ENCODE measurements at regions not wholly inside any gene's neighbourhood (a gene's known extent, or its start where the extent isn't known, plus 50 kb on each side); places are given as distances from the start of the nearest gene placed in this dataset.

DNA sequence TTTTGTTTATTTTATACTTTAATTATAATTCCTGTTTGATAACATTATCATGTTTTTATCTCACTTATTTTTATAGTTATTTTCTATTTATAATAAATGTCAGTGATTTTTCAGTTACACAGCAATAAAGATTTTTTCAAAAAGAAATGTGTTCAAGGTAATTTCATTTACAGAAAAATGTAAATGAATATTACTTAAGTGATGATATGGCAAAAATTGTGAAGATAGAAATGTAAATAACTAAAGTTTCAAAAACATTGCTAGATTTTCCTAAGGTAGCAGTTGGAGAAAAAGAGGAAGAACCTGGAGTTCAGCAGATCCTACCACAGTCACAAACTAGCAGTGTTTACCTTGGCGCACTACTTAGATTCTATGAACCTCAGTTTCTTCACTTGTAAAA is 202.6 kb downstream of the RFPL4B start:
- no peak overlapping the region for H3K4me3 ChIP-seq (ENCODE audit: insufficient read depth in 1 of 2, low read depth in 1 of 2, low read length in 2 of 2)
- H3K27ac ChIP-seq (ENCODE audit: low read length, poor library complexity, severe bottlenecking) = no peak overlapping the region
- no peak overlapping the region for H4K8ac ChIP-seq (ENCODE audit: low read length)
- H2BK120ac ChIP-seq (ENCODE audit: low read depth, low read length) = no peak overlapping the region
- no peak overlapping the region for H2BK5ac ChIP-seq (ENCODE audit: low read depth, low read length, poor library complexity, severe bottlenecking)
- no peak overlapping the region for H3K14ac ChIP-seq (ENCODE audit: low read length in 2 of 2)
- H3K18ac ChIP-seq (ENCODE audit: low read depth in 1 of 2, low read length in 2 of 2) = no peak overlapping the region
- H3K23ac ChIP-seq (ENCODE audit: low read length in 2 of 2) = no peak overlapping the region
- H2AFZ ChIP-seq (ENCODE audit: low read depth, low read length) = no peak overlapping the region
- no peak overlapping the region for H4K91ac ChIP-seq (ENCODE audit: low read length)
- no peaks in the 10 kb centered on the region for H3K27me3 ChIP-seq (ENCODE audit: control insufficient read depth in 1 of 2, insufficient read depth in 1 of 2, low read length in 2 of 2)
- no peak for DNase-seq
- H2BK15ac ChIP-seq (ENCODE audit: low read depth, poor library complexity, severe bottlenecking) = no peak overlapping the region
- no peaks in the 10 kb centered on the region for H3K9me3 ChIP-seq (ENCODE audit: control insufficient read depth, low read length)
- no CpG with 5 or more reads among the region's 1 CpG for WGBS
- no peaks in the 10 kb centered on the region for H3K36me3 ChIP-seq (ENCODE audit: control insufficient read depth in 1 of 2, insufficient read depth in 2 of 2, low read depth in 1 of 2, low read length in 2 of 2)
- H3K9ac ChIP-seq (ENCODE audit: low read length) = no peak overlapping the region
- H3K4me1 ChIP-seq (ENCODE audit: control insufficient read depth, insufficient read depth, low read depth, low read length) = no peaks in the 10 kb centered on the region
- H2AK5ac ChIP-seq (ENCODE audit: low read length, severe bottlenecking) = no peak overlapping the region
- no peak overlapping the region for H3K4ac ChIP-seq (ENCODE audit: low read depth in 1 of 2, low read length in 2 of 2)
- H3K4me2 ChIP-seq (ENCODE audit: low read length, poor library complexity, severe bottlenecking) = no peak overlapping the region
- H3K79me1 ChIP-seq (replicated peaks; ENCODE audit: low read length, poor library complexity, severe bottlenecking) = no peaks in the 10 kb centered on the region
- no peak overlapping the region for H2BK12ac ChIP-seq (ENCODE audit: low read length in 2 of 2)

DNA sequence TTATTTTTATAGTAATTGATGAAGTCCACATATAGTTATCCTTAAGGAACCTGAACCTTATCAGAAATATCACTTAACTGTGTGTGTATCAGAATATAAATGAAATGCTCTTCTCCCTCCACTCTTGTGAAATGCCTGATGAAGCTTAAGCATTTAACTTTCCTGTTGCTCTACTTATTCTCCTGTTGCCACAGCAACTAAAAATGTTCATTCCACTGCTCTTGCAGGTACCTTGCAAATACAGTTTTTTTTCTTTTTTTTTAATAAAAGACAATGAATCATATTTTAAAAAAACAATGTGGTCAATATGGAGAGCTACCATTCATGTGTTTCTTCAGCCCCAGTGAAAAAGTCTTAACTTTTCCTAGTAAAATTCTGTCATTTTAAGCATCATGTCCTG is 210.3 kb downstream of the RFPL4B start:
- DNase-seq = no peak
- Histone ChIP-seq H3K9me3 (ENCODE audit: control insufficient read depth, low read length) (no peaks in the 10 kb centered on the region), H2AK5ac (ENCODE audit: low read length, severe bottlenecking) (no peak overlapping the region), H3K36me3 (ENCODE audit: control insufficient read depth in 1 of 2, insufficient read depth in 2 of 2, low read depth in 1 of 2, low read length in 2 of 2) (no peaks in the 10 kb centered on the region), H3K79me1 (replicated peaks; ENCODE audit: low read length, poor library complexity, severe bottlenecking) (no peaks in the 10 kb centered on the region), H3K4me3 (ENCODE audit: insufficient read depth in 1 of 2, low read depth in 1 of 2, low read length in 2 of 2) (no peak overlapping the region), H3K4me1 (ENCODE audit: control insufficient read depth, insufficient read depth, low read depth, low read length) (no peaks in the 10 kb centered on the region), H3K9ac (ENCODE audit: low read length) (no peak overlapping the region), H4K8ac (ENCODE audit: low read length) (no peak overlapping the region), H3K27me3 (ENCODE audit: control insufficient read depth in 1 of 2, insufficient read depth in 1 of 2, low read length in 2 of 2) (no peaks in the 10 kb centered on the region), H3K27ac (ENCODE audit: low read length, poor library complexity, severe bottlenecking) (no peak overlapping the region), H2AFZ (ENCODE audit: low read depth, low read length) (no peak overlapping the region), H2BK5ac (ENCODE audit: low read depth, low read length, poor library complexity, severe bottlenecking) (no peak overlapping the region), H4K91ac (ENCODE audit: low read length) (no peak overlapping the region), H2BK120ac (ENCODE audit: low read depth, low read length) (no peak overlapping the region), H3K23ac (ENCODE audit: low read length in 2 of 2) (no peak overlapping the region), H3K14ac (ENCODE audit: low read length in 2 of 2) (no peak overlapping the region), H3K4ac (ENCODE audit: low read depth in 1 of 2, low read length in 2 of 2) (no peak overlapping the region), H3K4me2 (ENCODE audit: low read length, poor library complexity, severe bottlenecking) (no peak overlapping the region), H2BK15ac (ENCODE audit: low read depth, poor library complexity, severe bottlenecking) (no peak overlapping the region), H3K18ac (ENCODE audit: low read depth in 1 of 2, low read length in 2 of 2) (no peak overlapping the region), H2BK12ac (ENCODE audit: low read length in 2 of 2) (no peak overlapping the region)

DNA sequence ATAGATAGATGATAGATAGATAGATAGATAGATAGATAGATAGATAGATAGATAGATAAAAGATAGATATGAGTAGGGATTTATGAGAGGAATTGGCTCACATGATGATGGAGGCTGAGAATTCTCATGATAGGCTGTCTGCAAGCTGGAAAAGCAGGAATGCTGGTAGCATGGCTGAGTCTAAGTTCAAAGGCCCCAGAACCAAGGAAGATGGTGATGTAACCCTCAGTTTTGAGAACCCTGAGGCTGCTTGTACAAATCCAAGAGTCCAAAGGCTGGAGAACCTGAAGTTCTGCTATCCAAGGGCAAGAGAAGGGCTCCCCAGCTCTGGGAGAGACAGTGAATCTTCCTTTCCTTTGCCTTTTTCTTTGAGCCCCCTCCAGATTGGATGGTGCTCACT is 210.8 kb downstream of the RFPL4B start:
- Histone ChIP-seq H3K4ac (ENCODE audit: low read depth in 1 of 2, low read length in 2 of 2) (no peak overlapping the region), H3K4me2 (ENCODE audit: low read length, poor library complexity, severe bottlenecking) (no peak overlapping the region), H2AFZ (ENCODE audit: low read depth, low read length) (no peak overlapping the region), H4K91ac (ENCODE audit: low read length) (no peak overlapping the region), H3K9ac (ENCODE audit: low read length) (no peak overlapping the region), H3K9me3 (ENCODE audit: control insufficient read depth, low read length) (no peaks in the 10 kb centered on the region), H3K23ac (ENCODE audit: low read length in 2 of 2) (no peak overlapping the region), H3K14ac (ENCODE audit: low read length in 2 of 2) (no peak overlapping the region), H2BK120ac (ENCODE audit: low read depth, low read length) (no peak overlapping the region), H3K27ac (ENCODE audit: low read length, poor library complexity, severe bottlenecking) (no peak overlapping the region), H2AK5ac (ENCODE audit: low read length, severe bottlenecking) (no peak overlapping the region), H3K27me3 (ENCODE audit: control insufficient read depth in 1 of 2, insufficient read depth in 1 of 2, low read length in 2 of 2) (no peaks in the 10 kb centered on the region), H3K4me1 (ENCODE audit: control insufficient read depth, insufficient read depth, low read depth, low read length) (no peaks in the 10 kb centered on the region), H2BK5ac (ENCODE audit: low read depth, low read length, poor library complexity, severe bottlenecking) (no peak overlapping the region), H2BK12ac (ENCODE audit: low read length in 2 of 2) (no peak overlapping the region), H3K36me3 (ENCODE audit: control insufficient read depth in 1 of 2, insufficient read depth in 2 of 2, low read depth in 1 of 2, low read length in 2 of 2) (no peaks in the 10 kb centered on the region), H2BK15ac (ENCODE audit: low read depth, poor library complexity, severe bottlenecking) (no peak overlapping the region), H3K79me1 (replicated peaks; ENCODE audit: low read length, poor library complexity, severe bottlenecking) (no peaks in the 10 kb centered on the region), H3K4me3 (ENCODE audit: insufficient read depth in 1 of 2, low read depth in 1 of 2, low read length in 2 of 2) (no peak overlapping the region), H4K8ac (ENCODE audit: low read length) (no peak overlapping the region), H3K18ac (ENCODE audit: low read depth in 1 of 2, low read length in 2 of 2) (no peak overlapping the region)
- no peak for DNase-seq

DNA sequence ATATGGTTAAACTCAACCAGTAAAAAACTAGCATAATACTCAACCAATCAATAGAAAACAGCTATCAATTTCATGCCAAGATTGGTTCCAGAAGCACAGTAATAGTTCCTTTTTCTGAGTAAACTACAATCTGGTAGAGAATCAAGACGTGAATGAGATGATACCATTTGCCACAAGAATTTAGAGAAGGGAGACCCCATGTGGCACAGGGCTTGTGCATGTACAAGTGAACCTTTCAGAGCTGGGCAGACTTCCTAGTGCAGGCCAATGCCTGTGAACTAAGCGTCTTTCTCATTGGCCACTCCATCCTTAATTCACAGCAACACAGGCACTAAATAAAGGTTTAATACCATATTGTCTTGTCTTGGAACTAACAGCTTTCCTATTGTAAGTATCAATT is 213.5 kb downstream of the RFPL4B start:
- H3K4me2 ChIP-seq (ENCODE audit: low read length, poor library complexity, severe bottlenecking) = no peak overlapping the region
- no peak overlapping the region for H3K14ac ChIP-seq (ENCODE audit: low read length in 2 of 2)
- no peaks in the 10 kb centered on the region for H3K27me3 ChIP-seq (ENCODE audit: control insufficient read depth in 1 of 2, insufficient read depth in 1 of 2, low read length in 2 of 2)
- no peak overlapping the region for H3K4me3 ChIP-seq (ENCODE audit: insufficient read depth in 1 of 2, low read depth in 1 of 2, low read length in 2 of 2)
- H2BK12ac ChIP-seq (ENCODE audit: low read length in 2 of 2) = no peak overlapping the region
- no peak overlapping the region for H2BK5ac ChIP-seq (ENCODE audit: low read depth, low read length, poor library complexity, severe bottlenecking)
- H2BK15ac ChIP-seq (ENCODE audit: low read depth, poor library complexity, severe bottlenecking) = no peak overlapping the region
- no peak overlapping the region for H2AFZ ChIP-seq (ENCODE audit: low read depth, low read length)
- no peak overlapping the region for H2BK120ac ChIP-seq (ENCODE audit: low read depth, low read length)
- H3K9me3 ChIP-seq (ENCODE audit: control insufficient read depth, low read length) = no peaks in the 10 kb centered on the region
- no peak overlapping the region for H3K23ac ChIP-seq (ENCODE audit: low read length in 2 of 2)
- no peak overlapping the region for H3K27ac ChIP-seq (ENCODE audit: low read length, poor library complexity, severe bottlenecking)
- WGBS = 77% methylated on average over 1 of the region's 2 CpGs
- no peak overlapping the region for H2AK5ac ChIP-seq (ENCODE audit: low read length, severe bottlenecking)
- H3K79me1 ChIP-seq (replicated peaks; ENCODE audit: low read length, poor library complexity, severe bottlenecking) = no peaks in the 10 kb centered on the region
- no peak overlapping the region for H3K9ac ChIP-seq (ENCODE audit: low read length)
- no peak overlapping the region for H3K18ac ChIP-seq (ENCODE audit: low read depth in 1 of 2, low read length in 2 of 2)
- H4K91ac ChIP-seq (ENCODE audit: low read length) = no peak overlapping the region
- no peak overlapping the region for H4K8ac ChIP-seq (ENCODE audit: low read length)
- H3K36me3 ChIP-seq (ENCODE audit: control insufficient read depth in 1 of 2, insufficient read depth in 2 of 2, low read depth in 1 of 2, low read length in 2 of 2) = no peaks in the 10 kb centered on the region
- no peak for DNase-seq
- no peak overlapping the region for H3K4ac ChIP-seq (ENCODE audit: low read depth in 1 of 2, low read length in 2 of 2)
- H3K4me1 ChIP-seq (ENCODE audit: control insufficient read depth, insufficient read depth, low read depth, low read length) = no peaks in the 10 kb centered on the region

Data from mesenchymal stem cell (in vitro differentiated cells and primary cell).